T-helper 2 cell treated with Interferon-gamma antibody and Interleukin-4, amounts not matched to agents 100 ng/mL and 5 ng/mL, for 36 hours (primary cell): ENCODE measurements at regions not wholly inside any gene's neighbourhood (a gene's known extent, or its start where the extent isn't known, plus 50 kb on each side); places are given as distances from the start of the nearest gene placed in this dataset.

Experiments used
- intact Hi-C: fragments of 100-400 bp; cut with micrococcal nuclease; formaldehyde crosslinking; loops from one replicate; pipeline ENCODE4 v1.15.1; 2023

GRCh38 chr2:128436479-128437203 is 118.0 kb upstream of the HS6ST1 start:
- intact Hi-C loops: loop anchor here (2.0 kb wide), 1 partner anchor 36 kb away; no protein-coding TSS in a partner anchor

DNA sequence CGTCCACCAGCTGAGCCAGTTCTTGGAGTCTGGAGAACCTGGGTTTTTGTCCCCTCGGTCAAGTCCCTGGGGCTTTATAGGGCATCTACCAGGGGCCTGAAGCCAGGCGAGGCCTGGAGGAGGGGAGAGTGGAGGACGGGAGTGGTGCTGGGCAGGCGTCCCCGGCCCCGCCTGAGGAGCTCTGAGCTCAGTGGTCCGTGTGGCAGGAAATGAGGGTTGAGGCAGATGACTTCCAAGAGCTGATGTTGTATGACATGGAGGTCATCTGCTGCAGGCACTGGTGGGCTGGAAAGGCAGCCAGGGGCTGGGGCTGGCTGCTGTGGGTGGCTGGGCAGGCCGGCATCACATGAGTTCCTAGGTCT is 118.5 kb upstream of the HS6ST1 start:
- intact Hi-C loops: loop anchor here (2.0 kb wide), 1 partner anchor 36 kb away; no protein-coding TSS in a partner anchor

DNA sequence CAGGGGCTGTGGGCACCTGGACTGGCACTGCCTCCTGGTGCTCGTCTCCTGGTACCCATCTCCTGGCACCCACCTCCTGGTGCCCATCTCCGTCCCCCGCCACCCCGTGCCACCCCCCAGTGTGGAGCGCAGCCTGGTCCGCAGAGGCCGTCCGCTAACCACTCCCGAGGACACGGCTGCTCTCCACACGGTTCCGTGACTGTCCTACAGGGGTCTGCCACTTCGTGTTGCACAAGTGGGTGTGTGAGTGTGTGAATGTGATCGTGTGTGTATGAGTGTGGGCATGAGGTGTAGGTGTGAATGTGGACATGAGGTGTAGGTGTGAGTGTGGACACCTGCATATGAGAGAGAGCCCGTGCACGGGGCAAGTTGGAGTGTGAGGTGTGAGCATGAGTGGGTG is 119.4 kb upstream of the HS6ST1 start:
- intact Hi-C loops: no loop called here

DNA sequence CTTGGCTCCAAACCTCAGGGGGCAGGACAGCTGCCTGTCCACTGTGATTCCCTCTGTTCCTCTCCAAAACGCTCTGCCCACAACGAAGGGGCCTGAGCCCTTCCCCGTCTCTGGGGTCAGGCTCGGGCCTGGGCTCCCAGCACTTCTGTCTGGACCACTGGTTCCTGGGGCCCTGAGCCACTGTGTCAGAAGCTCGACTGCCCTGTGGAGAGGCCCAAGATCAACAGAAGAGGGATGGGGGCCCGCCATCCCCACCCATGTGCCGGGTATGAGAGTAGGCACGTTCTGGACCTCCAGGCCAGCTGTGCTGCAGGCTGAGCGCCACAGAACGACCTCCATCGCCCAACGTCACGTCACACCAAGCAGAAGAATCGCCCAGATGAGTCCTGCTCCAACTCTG is 119.9 kb upstream of the HS6ST1 start:
- intact Hi-C loops: no loop called here

GRCh38 chr2:128439031-128439790 is 120.5 kb upstream of the HS6ST1 start:
- intact Hi-C loops: no loop called here

DNA sequence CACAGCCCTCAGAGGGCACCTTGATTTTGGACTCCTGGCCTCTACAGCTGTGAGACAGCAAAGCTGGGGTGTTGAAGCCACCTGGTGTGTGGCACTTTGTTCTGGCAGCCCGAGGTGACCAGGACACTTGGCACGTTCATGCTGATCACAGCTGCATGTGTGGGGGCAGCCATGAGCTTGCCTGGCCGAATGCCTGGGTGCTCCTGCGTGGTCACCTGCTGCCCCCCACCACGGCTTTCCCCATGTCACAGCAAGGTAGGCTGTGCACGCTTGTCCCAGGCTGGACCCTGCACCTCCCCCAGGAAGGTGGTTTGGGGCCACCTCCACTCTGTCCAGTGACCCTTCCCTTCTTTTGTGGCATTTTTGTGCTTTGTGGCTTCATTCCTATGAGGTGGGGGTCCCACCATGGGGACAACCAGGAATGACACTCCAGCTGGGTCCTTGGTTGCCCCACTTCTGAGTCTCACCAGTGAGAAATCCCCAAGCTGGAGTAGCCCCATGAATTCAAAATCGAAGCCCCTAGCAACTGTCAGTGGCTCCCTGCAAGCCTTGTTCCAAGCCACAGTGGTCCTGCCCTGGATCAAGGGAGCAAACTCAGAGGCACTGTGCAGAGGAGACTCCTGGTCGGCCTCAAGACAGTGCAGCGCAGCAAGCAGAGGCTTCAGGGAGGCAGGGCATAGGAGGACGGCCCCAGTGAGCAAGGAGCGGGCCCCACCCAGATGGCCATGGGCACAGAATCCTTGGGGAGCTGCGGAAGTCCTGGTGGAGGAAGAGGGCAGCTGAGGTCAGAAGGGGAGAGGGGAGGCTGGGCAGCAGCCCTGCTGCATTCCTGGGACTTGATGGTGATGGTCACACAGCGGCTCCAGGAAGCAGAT is 121.4 kb upstream of the HS6ST1 start:
- intact Hi-C loops: no loop called here

- intact Hi-C loops: no loop called here
These were observed 122.1 kb upstream of the HS6ST1 start for GRCh38 chr2:128440666-128441340.

GRCh38 chr2:128441341-128442052 is 122.8 kb upstream of the HS6ST1 start:
- intact Hi-C loops: no loop called here

DNA sequence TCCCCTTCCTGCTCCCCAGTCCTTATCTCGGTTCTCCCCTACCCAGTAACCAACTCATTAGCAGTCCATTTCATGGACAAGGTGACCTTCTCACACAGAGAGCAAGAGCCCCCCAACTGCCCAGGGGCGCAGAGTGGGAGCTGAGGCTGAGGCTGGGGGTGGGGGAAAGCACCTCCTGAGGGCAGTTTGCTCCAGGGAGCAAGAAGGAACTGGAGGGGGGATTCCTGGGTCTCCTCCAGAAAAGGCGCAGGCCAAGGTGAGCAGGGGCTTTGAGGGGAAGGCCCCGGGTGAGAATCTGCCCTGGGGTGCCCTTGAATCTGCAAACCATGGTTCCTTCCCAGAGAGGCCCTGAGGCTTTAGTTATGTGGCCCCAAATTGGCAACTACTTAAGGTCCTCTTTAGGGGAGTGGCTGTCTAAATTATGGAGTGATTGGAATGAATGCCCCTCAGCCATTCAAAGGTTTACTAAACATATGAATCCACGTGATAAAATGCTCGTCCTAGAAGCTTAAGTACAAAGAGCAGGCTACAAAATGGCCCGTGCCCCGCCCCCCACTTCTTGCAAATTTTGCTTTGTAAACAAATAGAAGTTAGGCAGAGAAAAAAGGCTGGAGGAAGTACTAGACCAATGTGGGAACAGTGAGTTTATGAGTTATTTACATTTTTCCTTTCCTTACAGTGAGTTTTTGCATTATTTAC is 123.5 kb upstream of the HS6ST1 start:
- intact Hi-C loops: no loop called here

DNA sequence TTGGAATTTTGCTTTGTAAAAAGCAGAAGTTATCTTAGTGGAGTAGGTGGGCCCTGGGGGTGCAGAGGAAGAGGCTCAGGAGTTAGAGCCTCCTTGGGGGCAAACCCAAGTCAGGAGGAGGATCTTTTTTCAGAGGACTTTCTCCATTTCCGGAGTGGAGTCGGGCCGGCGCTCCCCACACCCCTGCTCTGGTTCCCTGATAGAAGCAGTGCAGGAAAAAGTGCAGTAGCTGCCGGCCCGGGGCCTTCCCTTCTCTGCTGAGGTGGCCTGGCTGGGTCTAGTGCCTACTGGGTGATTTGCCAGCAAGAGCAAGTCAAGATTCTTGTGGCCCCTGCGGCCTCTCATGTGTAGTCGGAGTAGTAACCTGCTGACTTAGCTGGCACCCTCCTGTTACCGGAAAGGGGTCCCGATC is 124.2 kb upstream of the HS6ST1 start:
- intact Hi-C loops: no loop called here

DNA sequence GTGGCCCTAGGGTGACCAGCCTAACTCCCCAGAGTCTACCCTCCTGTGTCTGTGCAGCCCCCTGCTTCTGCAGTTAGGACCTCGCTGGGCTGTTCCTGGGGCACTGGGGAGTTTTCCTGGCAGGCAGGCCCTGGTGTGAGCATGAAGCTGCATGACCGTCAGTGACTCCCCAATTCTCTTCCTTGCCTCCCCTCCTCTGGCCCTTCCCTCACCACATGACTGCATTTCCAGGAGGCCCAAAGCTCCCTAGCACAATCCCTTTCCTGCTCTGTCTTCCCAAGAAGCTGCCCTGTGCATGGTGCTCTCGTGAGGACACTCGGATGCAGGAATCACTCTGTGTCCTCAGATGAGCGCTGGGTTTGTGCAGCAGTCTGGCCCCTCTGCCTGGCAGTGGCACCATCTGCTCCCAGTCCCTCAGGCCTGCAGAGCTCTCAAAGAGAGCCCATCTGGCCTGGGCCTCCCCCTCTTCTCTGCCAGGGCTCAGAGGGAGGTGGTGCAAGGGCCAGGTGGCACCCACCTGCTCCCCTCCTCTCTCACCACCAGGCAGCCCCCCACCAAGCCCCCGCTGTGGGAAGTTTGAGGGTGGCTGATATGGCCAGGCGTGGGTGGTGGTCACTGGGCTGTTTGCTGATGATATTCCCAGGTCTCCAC is 125.6 kb upstream of the HS6ST1 start:
- intact Hi-C loops: no loop called here

- intact Hi-C loops: no loop called here
These were observed 126.3 kb upstream of the HS6ST1 start for GRCh38 chr2:128444816-128445522.

DNA sequence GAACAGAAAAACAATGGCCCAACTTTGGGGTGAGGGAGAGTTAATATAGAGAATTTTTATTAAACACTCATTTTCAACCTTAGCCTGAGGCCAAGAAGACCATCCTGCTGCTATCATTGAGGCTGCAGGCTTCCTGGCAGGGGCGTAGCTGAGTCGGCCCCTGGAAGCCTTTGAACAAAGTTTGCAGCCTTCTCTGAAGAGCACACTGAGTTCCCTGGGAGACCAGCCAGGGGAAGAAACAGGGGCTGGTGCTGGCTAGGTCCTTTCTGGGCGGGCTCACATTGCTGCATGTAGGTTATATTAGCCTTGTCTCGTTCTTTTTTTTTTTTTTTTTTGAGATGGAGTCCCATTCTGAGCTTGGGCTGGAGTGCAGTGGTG is 126.8 kb upstream of the HS6ST1 start:
- intact Hi-C loops: no loop called here

- intact Hi-C loops: no loop called here
These were observed 127.6 kb upstream of the HS6ST1 start for GRCh38 chr2:128446049-128446873.

DNA sequence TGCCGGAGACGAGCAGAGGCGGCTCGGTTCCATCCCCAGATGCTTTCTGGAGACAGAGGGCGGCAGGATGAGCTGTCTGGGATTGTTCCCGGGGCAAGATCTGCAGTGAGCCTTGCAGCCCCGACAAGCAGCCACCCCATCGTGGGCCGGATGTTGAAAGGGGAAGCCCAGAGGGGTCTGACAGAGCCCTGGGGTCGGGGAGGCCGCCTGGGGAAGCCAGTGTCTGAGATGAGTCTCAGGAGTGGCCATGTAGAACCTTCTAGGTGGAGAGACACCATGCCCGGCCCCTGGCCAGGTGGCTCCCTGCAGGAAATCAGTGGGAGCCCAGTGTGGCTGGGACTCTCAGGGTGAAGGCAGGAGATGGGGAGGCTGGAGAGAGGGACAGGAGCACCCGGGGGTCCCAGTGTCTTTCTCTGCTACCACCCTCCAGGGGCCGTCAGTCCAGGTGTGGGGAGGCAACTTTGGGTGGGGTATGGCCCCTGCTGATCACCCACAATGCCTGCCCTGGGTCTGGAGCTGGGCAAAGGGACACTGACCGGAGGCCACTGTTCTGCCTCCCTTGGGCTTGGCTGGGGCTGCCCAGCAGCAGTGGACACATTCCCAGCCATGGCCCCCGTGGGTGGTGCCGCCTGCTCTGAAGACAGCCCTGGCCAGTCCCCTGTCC is 128.3 kb upstream of the HS6ST1 start:
- intact Hi-C loops: no loop called here

DNA sequence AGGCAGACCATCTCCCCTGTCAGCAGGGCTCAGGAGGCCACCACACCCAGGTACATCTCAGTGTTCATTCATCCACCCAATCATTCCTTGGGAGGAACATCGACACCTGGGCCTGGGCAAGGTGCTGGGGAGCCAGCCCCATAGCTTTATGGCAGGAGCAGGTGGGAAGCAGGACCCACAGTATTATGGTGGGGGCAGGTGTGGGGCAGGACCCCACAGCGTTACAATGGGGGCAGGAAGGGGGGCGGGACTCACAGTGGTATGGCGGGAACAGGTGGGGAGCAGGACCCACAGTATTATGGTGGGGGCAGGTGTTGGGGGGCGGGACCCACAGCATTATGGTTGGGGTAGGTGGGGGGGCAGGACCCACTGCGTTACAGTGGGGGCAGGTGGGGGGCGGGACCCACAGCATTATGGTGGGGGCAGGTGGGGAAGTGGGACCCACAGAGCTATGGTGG is 128.9 kb upstream of the HS6ST1 start:
- intact Hi-C loops: no loop called here
